Colonic mucosa (tissue), 4 donors: ENCODE measurements at regions not wholly inside any gene's neighbourhood (a gene's known extent, or its start where the extent isn't known, plus 50 kb on each side); places are given as distances from the start of the nearest gene placed in this dataset.

ENCODE experiments used
- DNase-seq: peaks from one replicate; pipeline ENCODE4 v3.0.0-alpha.2; 2020
- H3K27ac ChIP-seq: fragments of 200-600 bp; one replicate; pipeline ENCODE4 v1.8.0; 2021
- H3K27me3 ChIP-seq: fragments of 200-600 bp; one replicate; pipeline ENCODE4 v1.8.0; 2021
- H3K36me3 ChIP-seq: fragments of 200-600 bp; one replicate; pipeline ENCODE4 v1.8.0; 2021
- H3K4me1 ChIP-seq: fragments of 200-600 bp; one replicate; pipeline ENCODE4 v1.8.0; 2021; ENCODE audit warnings: mild to moderate bottlenecking
- H3K4me3 ChIP-seq: fragments of 200-600 bp; one replicate; pipeline ENCODE4 v1.8.0; 2021
- H3K9ac ChIP-seq, 2 donors: one replicate each; pipeline ENCODE4 v1.7.0; 2013; ENCODE audit warnings: control low read depth in 2 of 2, low read depth in 2 of 2, low read length in 2 of 2
- H3K9me3 ChIP-seq: fragments of 200-600 bp; one replicate; pipeline ENCODE4 v1.8.0; 2021
- CTCF ChIP-seq: fragments of 200-600 bp; IDR thresholded peaks from one replicate; pipeline ENCODE4 v1.8.0; 2022; ENCODE audit warnings: antibody characterized with exemption, mild to moderate bottlenecking
- intact Hi-C: fragments of 100-400 bp; cut with DNase I; formaldehyde crosslinking; loops from one replicate; pipeline ENCODE4 v1.14.1; 2022
- donor health status: healthy.
- donor health status: DM: no; HTN: no; CAD: no.
- donor health status: DM: no; HTN: no; CAD: no.

- Histone ChIP-seq H3K9ac (no peak overlapping the region), H3K4me3 (no peak overlapping the region), H3K36me3 (no peaks in the 10 kb centered on the region), H3K27ac (no peak overlapping the region), H3K4me1 (no peaks in the 10 kb centered on the region), H3K9me3 (no peaks in the 10 kb centered on the region), H3K27me3 (no peaks in the 10 kb centered on the region)
- intact Hi-C loops, result no loop called here
- TF ChIP-seq CTCF, result no peak
- DNase-seq, result no peak
Measured at GRCh38 chr22:26977741-26978376, 320.5 kb downstream of the MIAT start.

- Histone ChIP-seq H3K4me1 (no peaks in the 10 kb centered on the region), H3K4me3 (no peak overlapping the region), H3K9ac (no peak overlapping the region), H3K27me3 (no peaks in the 10 kb centered on the region), H3K27ac (no peak overlapping the region), H3K9me3 (no peaks in the 10 kb centered on the region), H3K36me3 (no peaks in the 10 kb centered on the region)
- DNase-seq, result no peak
- intact Hi-C loops, result no loop called here
- TF ChIP-seq CTCF, result no peak
Measured at GRCh38 chr22:26979294-26979693, 321.9 kb downstream of the MIAT start.

- H3K36me3 ChIP-seq, result no peaks in the 10 kb centered on the region
- H3K27me3 ChIP-seq, result no peaks in the 10 kb centered on the region
- H3K27ac ChIP-seq, result no peak overlapping the region
- no peaks in the 10 kb centered on the region for H3K9me3 ChIP-seq
- no peak for TF ChIP-seq CTCF
- no peak for DNase-seq
- intact Hi-C loops, result no loop called here
- H3K4me1 ChIP-seq, result no peaks in the 10 kb centered on the region
- no peak overlapping the region for H3K4me3 ChIP-seq
- no peak overlapping the region for H3K9ac ChIP-seq
Measured at GRCh38 chr22:26981111-26981510, 323.7 kb downstream of the MIAT start.

GRCh38 chr22:26981541-26981940, 324.2 kb downstream of the MIAT start:
- Histone ChIP-seq H3K9ac (no peak overlapping the region), H3K27ac (no peak overlapping the region), H3K4me1 (no peaks in the 10 kb centered on the region), H3K9me3 (no peaks in the 10 kb centered on the region), H3K36me3 (no peaks in the 10 kb centered on the region), H3K27me3 (no peaks in the 10 kb centered on the region), H3K4me3 (no peak overlapping the region)
- TF ChIP-seq CTCF, result no peak
- DNase-seq, result no peak
- intact Hi-C loops, result no loop called here

- Histone ChIP-seq H3K4me1 (no peaks in the 10 kb centered on the region), H3K27ac (no peak overlapping the region), H3K4me3 (no peak overlapping the region), H3K27me3 (no peaks in the 10 kb centered on the region), H3K9me3 (no peaks in the 10 kb centered on the region), H3K36me3 (no peaks in the 10 kb centered on the region), H3K9ac (no peak overlapping the region)
- DNase-seq, result no peak
- TF ChIP-seq CTCF, result no peak
- intact Hi-C loops, result no loop called here
Measured at GRCh38 chr22:26983311-26983710, 325.9 kb downstream of the MIAT start.
